ENCODE measurements at regions not wholly inside any gene's neighbourhood (a gene's known extent, or its start where the extent isn't known, plus 50 kb on each side); places are given as distances from the start of the nearest gene placed in this dataset.

DNA sequence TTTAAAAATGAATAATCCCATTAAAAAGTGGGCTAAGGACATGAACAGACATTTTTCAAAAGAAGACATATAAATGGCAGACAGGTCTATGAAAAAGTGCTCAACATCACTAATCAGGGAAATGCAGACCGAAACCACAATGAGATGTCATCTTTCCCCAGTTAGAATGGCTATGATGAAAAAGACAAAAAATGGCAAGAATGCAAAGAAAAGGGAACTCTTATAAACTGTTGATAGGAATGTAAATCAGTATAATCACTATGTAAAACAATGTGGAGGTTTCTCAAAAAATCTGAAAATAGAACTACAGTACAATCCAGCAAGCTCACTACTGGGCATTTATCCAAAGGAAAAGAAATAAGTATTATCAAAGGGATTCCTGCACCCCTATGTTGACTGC, 169.2 kb downstream of the METTL4 start:
- TF ChIP-seq POLR2AphosphoS5 (IDR thresholded peaks at IDR 0.05; ENCODE audit: borderline replicate concordance, low read depth, low read length) (no peak), EZH2 (IDR thresholded peaks at IDR 0.05) (no peak), FOXP2 (optimal IDR thresholded peaks at IDR 0.05; ENCODE audit: control extremely low read depth, extremely low read length, insufficient read depth) (no peak)
